H9 (cell line): ENCODE measurements at regions not wholly inside any gene's neighbourhood (a gene's known extent, or its start where the extent isn't known, plus 50 kb on each side); places are given as distances from the start of the nearest gene placed in this dataset.

ENCODE experiments used
- DNase-seq: peaks from one replicate; pipeline ENCODE4 v3.0.0-alpha.2; 2017
- H2AFZ ChIP-seq: one replicate; pipeline ENCODE4 v1.6.1; 2013; ENCODE audit warnings: mild to moderate bottlenecking, low read length, control low read depth, moderate library complexity
- H2AK5ac ChIP-seq: 2 replicates; pipeline ENCODE4 v1.6.1; 2013; ENCODE audit warnings: low read length, control low read depth, mixed read lengths; ENCODE audit not compliant: insufficient read length
- H2BK120ac ChIP-seq: one replicate; pipeline ENCODE4 v1.6.1; 2013; ENCODE audit warnings: low read depth, mild to moderate bottlenecking, low read length, control low read depth, inconsistent platforms; ENCODE audit not compliant: poor library complexity, severe bottlenecking
- H2BK12ac ChIP-seq: 2 replicates; pipeline ENCODE4 v1.6.1; 2013; ENCODE audit warnings: low read length, control low read depth, mixed read lengths, low read depth; ENCODE audit not compliant: insufficient read length
- H2BK15ac ChIP-seq: 2 replicates; pipeline ENCODE4 v1.6.1; 2013; ENCODE audit warnings: low read depth, low read length, control low read depth
- H2BK20ac ChIP-seq: one replicate; pipeline ENCODE4 v1.6.1; 2013; ENCODE audit warnings: low read depth, mild to moderate bottlenecking, low read length, control low read depth, inconsistent platforms; ENCODE audit not compliant: poor library complexity, severe bottlenecking
- H2BK5ac ChIP-seq: 2 replicates; pipeline ENCODE4 v1.6.1; 2013; ENCODE audit warnings: low read length, control low read depth, mixed read lengths; ENCODE audit not compliant: insufficient read length
- H3K14ac ChIP-seq: 2 replicates; pipeline ENCODE4 v1.6.1; 2013; ENCODE audit warnings: low read length, control low read depth; ENCODE audit not compliant: insufficient read depth
- H3K18ac ChIP-seq: 2 replicates; pipeline ENCODE4 v1.6.1; 2013; ENCODE audit warnings: low read depth, mild to moderate bottlenecking, mixed read lengths, low read length, control low read depth; ENCODE audit not compliant: insufficient read length
- H3K23ac ChIP-seq: 2 replicates; pipeline ENCODE4 v1.6.1; 2013; ENCODE audit warnings: low read length, control low read depth, mixed read lengths, low read depth; ENCODE audit not compliant: insufficient read length
- H3K23me2 ChIP-seq: 2 replicates; pipeline ENCODE4 v1.6.1; 2013; ENCODE audit warnings: low read depth, mild to moderate bottlenecking, mixed read lengths, low read length, control low read depth; ENCODE audit not compliant: insufficient read length, poor library complexity, severe bottlenecking
- H3K27ac ChIP-seq: 2 replicates; pipeline ENCODE4 v1.5.1; 2013; ENCODE audit warnings: low read length, control low read depth, mixed read lengths, low read depth; ENCODE audit not compliant: insufficient read length
- H3K27me3 ChIP-seq: 2 replicates; pipeline ENCODE4 v1.6.1; 2013; ENCODE audit warnings: low read length, control low read depth, inconsistent platforms; ENCODE audit not compliant: insufficient read depth
- H3K4ac ChIP-seq: 2 replicates; pipeline ENCODE4 v1.6.1; 2013; ENCODE audit warnings: low read depth, mild to moderate bottlenecking, control low read depth, inconsistent platforms, low read length, moderate library complexity
- H3K4me1 ChIP-seq: 2 replicates; pipeline ENCODE4 v1.6.1; 2013; ENCODE audit warnings: low read length, control low read depth, inconsistent platforms; ENCODE audit not compliant: insufficient read depth
- H3K4me2 ChIP-seq: 2 replicates; pipeline ENCODE4 v1.6.1; 2013; ENCODE audit warnings: low read length, control low read depth, mixed read lengths; ENCODE audit not compliant: insufficient read length, insufficient read depth
- H3K56ac ChIP-seq: 2 replicates; pipeline ENCODE4 v1.6.1; 2013; ENCODE audit warnings: low read depth, mild to moderate bottlenecking, mixed read lengths, low read length, control low read depth; ENCODE audit not compliant: insufficient read length
- H3K79me1 ChIP-seq: 2 replicates; pipeline ENCODE4 v1.6.1; 2013; ENCODE audit warnings: low read depth, mild to moderate bottlenecking, moderate library complexity, low read length, control low read depth, inconsistent platforms; ENCODE audit not compliant: insufficient read depth, poor library complexity, severe bottlenecking
- H3K79me2 ChIP-seq: 2 replicates; pipeline ENCODE4 v1.6.1; 2013; ENCODE audit warnings: low read length, control low read depth, inconsistent platforms; ENCODE audit not compliant: insufficient read depth
- H3K9ac ChIP-seq: 2 replicates; pipeline ENCODE4 v1.6.1; 2013; ENCODE audit warnings: low read length, control low read depth, mixed read lengths; ENCODE audit not compliant: insufficient read length; ENCODE audit errors: extremely low read depth
- H3K9me3 ChIP-seq: one replicate; pipeline ENCODE4 v1.6.1; 2013; ENCODE audit warnings: low read depth, low read length, inconsistent platforms; ENCODE audit not compliant: control insufficient read depth
- H3T11ph ChIP-seq: one replicate; pipeline ENCODE4 v1.6.1; 2013; ENCODE audit warnings: mild to moderate bottlenecking, low read length, control low read depth, inconsistent platforms
- H4K20me1 ChIP-seq: one replicate; pipeline ENCODE4 v1.6.1; 2013; ENCODE audit not compliant: control insufficient read depth, insufficient read length, insufficient read depth
- H4K5ac ChIP-seq: 2 replicates; pipeline ENCODE4 v1.6.1; 2013; ENCODE audit warnings: low read depth, mild to moderate bottlenecking, mixed read lengths, low read length, control low read depth; ENCODE audit not compliant: insufficient read length
- H4K8ac ChIP-seq: replicated peaks from 2 replicates; pipeline ENCODE4 v1.6.1; 2013; ENCODE audit warnings: low read length, control low read depth, mixed read lengths, low read depth; ENCODE audit not compliant: insufficient read length
- H4K91ac ChIP-seq: 2 replicates; pipeline ENCODE4 v1.6.1; 2013; ENCODE audit warnings: low read depth, mild to moderate bottlenecking, moderate library complexity, mixed read lengths, low read length, control low read depth; ENCODE audit not compliant: insufficient read length
- H3K27ac Mint-ChIP-seq, 3 experiments: 2 replicates in 2 of 3; 3 replicates in 1 of 3; pipeline ENCODE4 v1.8.0; 2020 to 2021; ENCODE audit warnings: mixed read lengths in 3 of 3, mild to moderate bottlenecking in 1 of 3, moderate library complexity in 1 of 3
- H3K27me3 Mint-ChIP-seq: 2 replicates; pipeline ENCODE4 v1.8.0; 2021; ENCODE audit warnings: low read depth, mild to moderate bottlenecking, moderate library complexity, mixed read lengths
- H3K36me3 Mint-ChIP-seq, 3 experiments: 2 replicates in 2 of 3; 3 replicates in 1 of 3; pipeline ENCODE4 v1.8.0; 2020 to 2021; ENCODE audit warnings: low read depth in 3 of 3, mixed read lengths in 3 of 3; ENCODE audit not compliant: insufficient read depth in 1 of 3
- H3K4me1 Mint-ChIP-seq, 2 experiments: 2 replicates each; pipeline ENCODE4 v1.8.0; 2020; ENCODE audit warnings: mixed read lengths in 2 of 2
- H3K4me3 Mint-ChIP-seq, 2 experiments: 2 replicates in 1 of 2; 3 replicates in 1 of 2; pipeline ENCODE4 v1.8.0; 2020 to 2021; ENCODE audit warnings: mild to moderate bottlenecking in 2 of 2, mixed read lengths in 2 of 2, moderate library complexity in 1 of 2
- H3K9me3 Mint-ChIP-seq, 2 experiments: 2 replicates in 1 of 2; 3 replicates in 1 of 2; pipeline ENCODE4 v1.8.0; 2020; ENCODE audit warnings: mild to moderate bottlenecking in 2 of 2, mixed read lengths in 2 of 2, moderate library complexity in 1 of 2
- WGBS: extraction: QIAGEN DNeasy Blood & Tissue Kit; methylation state at CpG from one replicate; pipeline ENCODE4 v1.1.7; 2013; ENCODE audit warnings: missing lambda C conversion rate, low lambda C conversion rate, mixed read lengths; ENCODE audit not compliant: insufficient read length; ENCODE audit errors: extremely low coverage; 5-methylcytosine and 5-hydroxymethylcytosine counted together
- TF ChIP-seq, protein P1 (sequence below): fragments of 200-600 bp; sonication (generic); conservative IDR thresholded peaks from 3 replicates; pipeline ENCODE4 v1.8.0; 2021; ENCODE audit warnings: antibody characterized with exemption, mild to moderate bottlenecking

DNA sequence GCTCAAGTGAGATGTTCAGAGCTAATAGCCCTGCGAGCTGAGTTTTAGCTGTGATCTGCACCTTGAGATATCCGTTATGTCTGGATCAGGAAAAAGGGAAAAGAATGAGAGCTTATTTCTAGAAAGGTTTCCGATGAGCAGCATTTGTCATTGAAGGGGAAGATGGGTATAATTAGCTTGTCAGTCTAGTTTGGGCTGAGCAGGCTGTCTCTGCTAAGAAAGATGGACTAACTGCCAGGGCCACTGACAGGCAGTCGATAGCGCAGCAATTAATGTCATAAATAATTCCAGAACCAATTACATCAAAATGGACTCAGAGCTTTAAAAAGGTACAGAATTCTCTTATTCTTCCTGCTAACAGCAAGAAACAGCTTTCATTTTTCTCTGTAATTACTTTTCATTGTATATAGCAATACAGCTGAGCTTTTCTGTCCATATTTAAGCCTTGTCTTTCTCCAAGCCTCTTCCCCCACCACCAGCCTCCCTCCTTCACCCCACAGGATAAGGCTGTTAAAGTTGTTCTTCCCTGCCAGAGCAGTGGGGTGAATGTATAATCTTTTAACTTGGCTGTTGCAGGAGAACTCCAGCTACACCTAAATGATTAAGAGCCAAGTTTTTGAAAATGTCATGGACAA lies 1006.5 kb downstream of the KCNMA1 start:
- Histone ChIP-seq H4K91ac (no peak overlapping the region), H2AK5ac (no peak overlapping the region), H2AFZ (no peak overlapping the region), H3K18ac (no peak overlapping the region), H3K4ac (no peak overlapping the region), H3K14ac (no peak overlapping the region), H2BK5ac (no peak overlapping the region), H3T11ph (no peak overlapping the region), H4K20me1 (no peaks in the 10 kb centered on the region), H3K23me2 (no peaks in the 10 kb centered on the region), H3K27me3 (no peaks in the 10 kb centered on the region), H3K4me1 (no peaks in the 10 kb centered on the region), H3K4me2 (no peak overlapping the region), H3K23ac (no peak overlapping the region), H2BK120ac (no peak overlapping the region), H2BK15ac (no peak overlapping the region), H3K79me1 (no peaks in the 10 kb centered on the region), H4K5ac (no peak overlapping the region), H3K79me2 (no peaks in the 10 kb centered on the region), H4K8ac (no peak overlapping the region), H2BK20ac (no peak overlapping the region), H3K9me3 (no peaks in the 10 kb centered on the region), H3K56ac (no peak overlapping the region), H3K9ac (no peak overlapping the region), H3K27ac (no peak overlapping the region), H2BK12ac (no peak overlapping the region)
- no peak for DNase-seq
- Mint-ChIP-seq H3K36me3 (no peaks in the 10 kb centered on the region), H3K9me3 (peaks cover 0 to 2% of the 10 kb centered on the region in 2 experiments; a peak in 1 of 5 replicates), H3K4me3 (no peak overlapping the region), H3K27me3 (peaks cover 12% of the 10 kb centered on the region), H3K4me1 (peaks cover 25% of the 10 kb centered on the region in 2 experiments), H3K27ac (no peak overlapping the region)
- TF ChIP-seq, protein P1, sequence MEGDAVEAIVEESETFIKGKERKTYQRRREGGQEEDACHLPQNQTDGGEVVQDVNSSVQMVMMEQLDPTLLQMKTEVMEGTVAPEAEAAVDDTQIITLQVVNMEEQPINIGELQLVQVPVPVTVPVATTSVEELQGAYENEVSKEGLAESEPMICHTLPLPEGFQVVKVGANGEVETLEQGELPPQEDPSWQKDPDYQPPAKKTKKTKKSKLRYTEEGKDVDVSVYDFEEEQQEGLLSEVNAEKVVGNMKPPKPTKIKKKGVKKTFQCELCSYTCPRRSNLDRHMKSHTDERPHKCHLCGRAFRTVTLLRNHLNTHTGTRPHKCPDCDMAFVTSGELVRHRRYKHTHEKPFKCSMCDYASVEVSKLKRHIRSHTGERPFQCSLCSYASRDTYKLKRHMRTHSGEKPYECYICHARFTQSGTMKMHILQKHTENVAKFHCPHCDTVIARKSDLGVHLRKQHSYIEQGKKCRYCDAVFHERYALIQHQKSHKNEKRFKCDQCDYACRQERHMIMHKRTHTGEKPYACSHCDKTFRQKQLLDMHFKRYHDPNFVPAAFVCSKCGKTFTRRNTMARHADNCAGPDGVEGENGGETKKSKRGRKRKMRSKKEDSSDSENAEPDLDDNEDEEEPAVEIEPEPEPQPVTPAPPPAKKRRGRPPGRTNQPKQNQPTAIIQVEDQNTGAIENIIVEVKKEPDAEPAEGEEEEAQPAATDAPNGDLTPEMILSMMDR, result no peak
- WGBS, result no CpG with 5 or more reads among the region's 5 CpGs
